Fibroblast of skin of right quadriceps (primary cell): ENCODE measurements at regions not wholly inside any gene's neighbourhood (a gene's known extent, or its start where the extent isn't known, plus 50 kb on each side); places are given as distances from the start of the nearest gene placed in this dataset.
A peak's percentile ranks its signal among the peaks of the same experiment; 100 is the strongest.
"Not testable (repeated sequence)": the region's sequence is repeated elsewhere in the genome, so short reads cannot be mapped to it uniquely, and the experiment has no call there.

ENCODE experiments used
- DNase-seq: peaks from one replicate; pipeline ENCODE4 v3.0.0-alpha.2; 2013

DNA sequence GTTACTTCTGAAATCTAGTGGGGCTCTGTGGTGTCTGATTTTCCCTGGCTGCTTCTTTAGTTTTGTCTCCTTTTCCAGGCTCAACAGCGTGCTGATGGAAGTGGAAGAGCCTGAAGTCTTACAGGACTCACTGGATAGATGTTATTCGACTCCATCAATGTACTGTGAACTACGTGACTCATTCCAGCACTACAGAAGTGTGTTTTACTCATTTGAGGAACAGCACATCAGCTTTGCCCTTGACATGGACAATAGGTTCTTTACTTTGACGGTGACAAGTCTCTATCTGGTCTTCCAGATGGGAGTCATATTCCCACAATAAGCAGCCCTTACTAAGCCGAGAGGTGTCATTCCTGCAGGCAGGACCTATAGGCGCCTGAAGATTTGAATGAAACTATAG is 51.1 kb downstream of the NBPF8 start:
- peak; percentile 14 for DNase-seq

GRCh38 chr1:120477663-120478062 is 62.8 kb downstream of the NBPF8 start:
- DNase-seq = not testable (repeated sequence)

DNA sequence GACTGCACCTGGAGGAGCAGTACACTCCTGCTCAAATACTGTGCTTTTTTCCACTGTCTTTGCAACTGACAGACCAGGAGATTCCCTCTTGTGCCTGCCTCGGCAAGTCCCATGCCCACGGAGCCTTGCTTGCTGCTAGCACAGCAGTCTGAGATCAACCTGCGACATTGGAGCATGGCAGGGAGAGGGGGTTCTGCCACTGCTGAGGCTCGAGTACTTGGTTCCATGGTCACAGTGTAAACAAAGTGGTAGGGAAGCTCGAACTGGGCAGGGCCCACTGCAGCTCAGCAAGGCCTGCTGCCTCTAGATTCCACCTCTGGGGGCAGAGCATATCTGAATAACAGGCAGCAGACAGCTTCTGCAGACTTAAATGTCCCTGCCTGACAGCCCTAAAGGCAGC is 63.6 kb downstream of the NBPF8 start:
- not testable (repeated sequence) for DNase-seq

GRCh38 chr1:120487542-120487941 is 72.7 kb downstream of the NBPF8 start:
- not testable (repeated sequence) for DNase-seq

DNA sequence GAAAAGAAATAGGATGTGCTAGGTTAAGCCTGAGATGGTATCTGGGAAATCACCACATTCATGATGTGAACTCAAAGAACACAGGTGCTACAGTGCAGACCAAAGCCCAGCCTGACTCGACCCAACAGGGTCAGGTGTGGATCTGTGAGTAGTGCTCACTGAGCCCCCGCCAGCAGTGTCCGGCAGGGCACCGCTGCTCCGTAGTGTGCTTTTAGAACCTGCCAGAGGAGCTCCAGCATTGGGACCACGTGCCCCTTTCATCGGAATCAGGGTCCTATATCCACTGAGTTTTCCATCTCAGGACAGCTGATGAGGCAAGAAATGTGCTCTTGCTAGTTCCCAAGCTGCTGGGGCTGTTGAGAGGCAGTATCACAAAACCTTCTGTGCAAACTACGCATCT is 74.4 kb downstream of the NBPF8 start:
- not testable (repeated sequence) for DNase-seq

DNA sequence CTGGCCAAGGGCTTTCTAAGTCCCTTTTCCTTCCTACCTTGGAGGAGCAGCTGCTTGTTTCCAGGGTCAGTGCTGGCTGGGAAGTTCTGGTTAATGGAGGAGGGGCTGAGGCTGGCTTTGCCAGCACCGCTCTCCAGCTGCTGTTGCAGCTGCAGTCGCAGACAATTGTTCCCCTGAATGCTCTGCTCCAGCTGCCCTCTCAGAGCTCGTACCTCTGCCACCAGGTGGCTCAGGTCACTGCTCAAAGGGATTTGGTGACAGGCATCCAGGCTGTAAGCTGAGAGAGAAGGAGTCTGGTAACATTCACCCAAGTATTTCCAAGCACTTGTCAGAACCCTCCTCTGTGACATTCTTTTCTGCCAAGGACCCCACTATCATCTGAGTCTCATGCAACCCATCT is 82.3 kb downstream of the NBPF8 start:
- not testable (repeated sequence) for DNase-seq

DNA sequence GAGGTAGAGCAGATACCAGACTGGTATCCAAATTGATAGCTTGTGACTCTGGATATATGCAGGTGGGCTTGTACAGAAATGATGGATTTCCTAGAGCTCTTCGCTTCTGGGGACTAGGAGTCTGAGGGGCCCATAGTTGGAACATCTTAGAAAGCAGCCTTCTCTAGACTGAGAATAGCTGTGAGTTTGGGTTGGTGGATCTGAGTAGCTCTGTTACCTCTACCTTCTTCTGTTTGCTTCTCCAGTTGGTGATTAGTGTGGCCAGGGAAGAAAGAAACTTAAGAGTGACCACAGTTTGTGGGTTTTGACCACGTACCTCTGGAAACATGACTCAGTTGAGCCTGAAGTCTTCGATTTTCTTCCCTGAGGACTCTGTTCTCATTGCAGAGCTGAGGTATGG is 88.4 kb downstream of the NBPF8 start:
- not testable (repeated sequence) for DNase-seq

DNA sequence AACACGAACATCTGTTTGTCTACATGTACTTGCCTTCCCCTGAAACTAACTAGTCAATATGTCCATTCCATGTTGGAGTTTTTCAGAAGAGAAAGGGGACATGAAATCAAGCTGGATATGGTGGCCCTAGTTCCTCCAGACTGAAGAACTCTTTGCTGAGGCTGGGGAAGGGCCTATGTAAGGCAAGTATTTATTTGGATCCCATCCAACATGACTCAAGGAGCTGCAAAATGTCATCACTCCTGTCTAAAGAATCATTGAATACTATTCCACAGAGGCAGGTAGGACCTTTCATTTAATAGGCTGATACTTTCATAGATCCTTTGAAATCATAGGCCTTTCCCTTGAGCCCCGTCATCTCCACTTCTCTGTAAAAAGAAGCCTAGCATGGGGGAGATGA is 91.5 kb downstream of the NBPF8 start:
- not testable (repeated sequence) for DNase-seq

GRCh38 chr1:120508351-120508750 is 93.5 kb downstream of the NBPF8 start:
- not testable (repeated sequence) for DNase-seq

DNA sequence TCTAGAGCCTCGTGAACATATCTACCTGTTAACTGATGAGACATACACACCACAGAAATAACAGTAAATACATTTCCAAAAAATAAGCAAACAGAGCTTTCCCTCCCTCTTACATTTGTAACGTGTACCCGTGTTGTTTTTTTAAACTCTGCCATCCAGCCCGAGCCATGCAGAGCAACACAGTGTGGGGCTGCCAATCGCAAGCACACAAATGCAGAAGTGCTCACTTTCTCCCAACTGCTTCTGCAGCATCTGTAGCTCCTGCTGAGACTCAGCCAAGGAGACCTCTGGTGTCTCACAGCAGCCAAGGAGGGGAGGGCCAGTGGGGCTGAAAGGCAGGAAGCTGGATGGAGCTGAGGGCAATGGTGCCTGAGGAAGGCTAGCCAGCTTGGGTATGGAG is 94.4 kb downstream of the NBPF8 start:
- not testable (repeated sequence) for DNase-seq

- DNase-seq = not testable (repeated sequence)
Measured at GRCh38 chr1:120513099-120513498, 98.3 kb downstream of the NBPF8 start.

DNA sequence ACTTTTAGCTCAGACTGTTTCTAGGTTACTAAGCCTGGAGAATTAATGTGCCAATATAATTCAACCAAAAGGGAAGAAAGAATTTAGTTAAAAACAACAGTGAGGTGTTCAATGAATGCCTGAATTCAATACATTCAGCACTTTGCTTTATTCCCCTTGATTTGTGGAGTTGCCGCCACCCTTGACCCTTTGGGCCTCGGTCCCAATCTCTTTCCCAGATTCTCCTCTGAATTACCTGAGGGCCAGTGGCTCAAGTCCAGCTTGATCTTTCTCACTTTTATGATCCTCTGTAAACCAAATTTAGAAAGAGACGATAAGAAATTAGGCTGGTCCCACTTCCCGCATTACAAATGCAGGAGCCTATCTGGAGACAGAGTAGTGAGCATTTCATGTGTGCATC is 98.7 kb downstream of the NBPF8 start:
- not testable (repeated sequence) for DNase-seq

GRCh38 chr1:120519196-120519595 is 104.4 kb downstream of the NBPF8 start:
- not testable (repeated sequence) for DNase-seq

GRCh38 chr1:120524416-120524815 is 109.6 kb downstream of the NBPF8 start:
- DNase-seq = not testable (repeated sequence)

- not testable (repeated sequence) for DNase-seq
Measured at GRCh38 chr1:120525386-120525785, 110.6 kb downstream of the NBPF8 start.

- not testable (repeated sequence) for DNase-seq
Measured at GRCh38 chr1:120529475-120530089, 114.7 kb downstream of the NBPF8 start.

- DNase-seq = not testable (repeated sequence)
Measured at GRCh38 chr1:120531455-120531854, 116.6 kb downstream of the NBPF8 start.

GRCh38 chr1:120534361-120535047 is 119.7 kb downstream of the NBPF8 start:
- peak; percentile 2 for DNase-seq

DNA sequence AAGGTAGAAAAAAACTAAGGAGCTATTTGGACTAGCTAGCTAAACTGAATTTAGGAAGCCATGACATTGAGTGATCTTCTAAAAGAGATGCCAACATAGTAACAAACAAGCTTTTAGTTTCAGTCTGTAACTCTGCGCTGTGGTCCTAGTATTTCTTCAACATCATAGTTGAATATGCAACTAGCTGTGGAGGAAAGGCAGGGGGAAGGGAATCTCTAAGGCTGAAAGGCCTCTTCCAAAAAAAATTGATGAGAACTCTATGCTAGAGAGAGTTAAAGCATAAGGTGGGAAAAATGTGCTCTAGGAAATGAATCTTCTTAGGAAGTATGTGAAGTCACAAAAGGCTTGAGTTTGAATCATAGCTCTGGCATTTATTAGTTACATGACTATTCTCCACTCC is 120.2 kb downstream of the NBPF8 start:
- peak; percentile 78 for DNase-seq

GRCh38 chr1:120541394-120541793 is 126.6 kb downstream of the NBPF8 start:
- not testable (repeated sequence) for DNase-seq

DNA sequence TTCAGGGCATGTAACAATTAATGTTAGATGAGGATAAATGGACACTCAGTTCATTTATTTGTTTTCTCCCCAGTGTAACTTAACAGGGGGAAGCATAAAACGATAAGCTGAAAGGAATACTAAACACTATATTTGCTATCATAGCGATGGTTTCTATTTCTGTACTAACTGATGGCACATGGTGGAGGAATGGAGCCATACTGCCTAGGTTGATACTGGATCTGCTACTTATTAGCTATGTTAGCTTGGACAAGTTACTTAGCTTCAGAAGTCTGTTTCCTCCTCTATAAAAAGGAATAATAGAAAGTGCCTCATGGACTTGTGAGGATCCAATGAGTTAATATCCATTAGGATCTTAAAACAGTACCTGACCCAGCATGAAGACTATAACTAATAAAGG is 127.5 kb downstream of the NBPF8 start:
- DNase-seq = not testable (repeated sequence)

DNA sequence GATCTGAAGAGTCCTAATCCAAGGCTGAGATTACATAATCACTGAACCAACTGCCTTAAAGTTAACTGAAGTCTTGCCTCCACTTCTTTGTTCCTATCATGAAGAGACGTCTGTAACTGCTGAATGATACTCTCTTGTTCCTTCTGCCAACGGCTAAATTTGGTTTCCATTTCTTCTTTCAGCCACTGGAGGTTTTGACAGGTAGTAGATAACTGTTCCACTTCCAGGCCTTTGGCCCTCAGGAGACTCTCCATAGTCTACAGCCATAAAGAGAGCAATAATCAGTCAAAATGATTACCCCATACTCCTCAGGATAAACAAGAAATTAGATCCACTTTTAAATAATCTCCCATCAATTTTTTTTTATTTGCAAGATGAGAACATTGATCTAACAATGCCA is 128.1 kb downstream of the NBPF8 start:
- DNase-seq = not testable (repeated sequence)

DNA sequence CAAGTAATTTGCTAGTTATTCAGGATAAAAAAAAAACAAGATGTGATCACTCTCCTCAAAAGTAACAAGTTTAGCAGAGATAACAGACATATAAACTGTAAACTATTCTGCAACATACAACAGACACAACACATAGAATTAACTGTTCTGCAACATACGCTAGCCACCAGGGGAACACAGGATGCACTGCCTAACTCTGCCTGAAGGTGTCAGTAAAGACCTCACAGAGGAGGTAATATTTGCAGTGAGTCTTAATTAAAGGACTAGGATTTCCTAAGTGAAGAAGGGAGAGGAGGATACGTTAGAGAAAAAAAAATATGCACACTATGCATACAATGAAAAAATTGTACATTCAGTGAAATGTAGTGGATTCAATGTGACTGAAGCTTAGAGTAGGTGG is 129.6 kb downstream of the NBPF8 start:
- DNase-seq = not testable (repeated sequence)

DNA sequence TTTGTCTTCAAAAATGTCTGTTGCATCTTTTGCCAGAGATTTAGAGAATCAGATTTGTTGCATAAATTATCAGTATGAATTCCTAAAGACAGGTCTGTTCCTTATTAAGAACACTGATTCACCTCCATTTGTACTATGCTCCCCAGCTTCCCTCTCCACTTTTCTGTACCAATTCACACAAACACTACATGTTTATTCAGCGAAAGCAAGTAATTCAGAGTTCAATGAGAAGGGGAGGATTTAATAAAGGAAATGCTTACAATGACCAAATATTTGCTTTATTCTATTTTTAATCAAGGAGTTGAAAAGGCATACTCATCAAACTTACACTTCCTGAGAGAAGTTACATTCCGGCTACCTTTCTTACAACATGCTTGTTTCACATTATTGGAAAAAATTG is 135.5 kb downstream of the NBPF8 start:
- DNase-seq = not testable (repeated sequence)

- DNase-seq = not testable (repeated sequence)
Measured at GRCh38 chr1:120552190-120552589, 137.4 kb downstream of the NBPF8 start.
